GM12865 (cell line): ENCODE measurements at regions not wholly inside any gene's neighbourhood (a gene's known extent, or its start where the extent isn't known, plus 50 kb on each side); places are given as distances from the start of the nearest gene placed in this dataset.
A peak's percentile ranks its signal among the peaks of the same experiment; 100 is the strongest.
"Not testable (repeated sequence)": the region's sequence is repeated elsewhere in the genome, so short reads cannot be mapped to it uniquely, and the experiment has no call there.

Source experiments
- DNase-seq: peaks from one replicate; pipeline ENCODE4 v3.0.0; 2010; ENCODE audit warnings: low read depth
- H3K4me3 ChIP-seq: 2 replicates; pipeline ENCODE4 v1.5.1; 2011; ENCODE audit warnings: mild to moderate bottlenecking, low read depth, low read length, control low read depth
- CTCF ChIP-seq: IDR thresholded peaks from 2 replicates; pipeline ENCODE4 v1.5.1; 2011; ENCODE audit warnings: low read length, control low read depth, low read depth, inconsistent platforms; ENCODE audit not compliant: insufficient read depth; ENCODE audit errors: missing control alignments

GRCh38 chrX:1009771-1010170 is 202.7 kb downstream of the CRLF2 start:
- no peak for DNase-seq
- H3K4me3 ChIP-seq, result no peak overlapping the region
- TF ChIP-seq CTCF, result no peak

- no peak for DNase-seq
- no peak overlapping the region for H3K4me3 ChIP-seq
- TF ChIP-seq CTCF, result no peak
Observed at GRCh38 chrX:1006156-1006730, 206.2 kb downstream of the CRLF2 start.

GRCh38 chrX:1002611-1003010 is 209.8 kb downstream of the CRLF2 start:
- no peak for DNase-seq
- TF ChIP-seq CTCF, result no peak
- H3K4me3 ChIP-seq, result no peak overlapping the region

- no peak for TF ChIP-seq CTCF
- no peak overlapping the region for H3K4me3 ChIP-seq
- peak; percentile 44 for DNase-seq
Observed at GRCh38 chrX:997631-998137, 214.8 kb downstream of the CRLF2 start.

GRCh38 chrX:994780-995179 is 217.7 kb downstream of the CRLF2 start:
- no peak for TF ChIP-seq CTCF
- no peak for DNase-seq
- no peak overlapping the region for H3K4me3 ChIP-seq

GRCh38 chrX:989959-990510 is 222.4 kb downstream of the CRLF2 start:
- TF ChIP-seq CTCF, result no peak
- H3K4me3 ChIP-seq, result peak overlapping the region; percentile 57
- peak; percentile 98 for DNase-seq

- DNase-seq, result not testable (repeated sequence)
Observed at GRCh38 chrX:988530-988929, 223.9 kb downstream of the CRLF2 start.

More at GRCh38 chrX:988530-988929, 223.9 kb downstream of the CRLF2 start:
- H3K4me3 ChIP-seq, result not testable (repeated sequence)
